Neural cell (in vitro differentiated cells): ENCODE measurements at regions not wholly inside any gene's neighbourhood (a gene's known extent, or its start where the extent isn't known, plus 50 kb on each side); places are given as distances from the start of the nearest gene placed in this dataset.

ENCODE experiments used
- H2AFZ ChIP-seq: fragments of 200-600, 300-800 bp; sonication (generic), shearing (Covaris generic); 2 replicates; pipeline ENCODE4 v1.6.0; 2014; ENCODE audit warnings: low read depth, mild to moderate bottlenecking, antibody characterized with exemption, low read length, moderate library complexity
- H3F3A ChIP-seq: fragments of 200-600 bp; shearing (Covaris generic); 2 replicates; pipeline ENCODE4 v1.6.1; 2016; ENCODE audit warnings: mild to moderate bottlenecking, moderate library complexity, mixed read lengths, antibody characterized with exemption, low read length; ENCODE audit not compliant: insufficient read depth, poor library complexity, severe bottlenecking
- H3K27ac ChIP-seq: fragments of 200-600, 300-800 bp; sonication (generic), shearing (Covaris generic); 2 replicates; pipeline ENCODE4 v1.5.1; 2014; ENCODE audit warnings: mild to moderate bottlenecking, low read length, moderate library complexity
- H3K27me3 ChIP-seq: fragments of 300-800, 200-600 bp; sonication (generic), shearing (Covaris generic); 2 replicates; pipeline ENCODE4 v1.6.0; 2014; ENCODE audit warnings: mild to moderate bottlenecking, low read depth, low read length, moderate library complexity; ENCODE audit not compliant: insufficient read depth
- H3K36me3 ChIP-seq: fragments of 300-800, 200-600 bp; sonication (generic), shearing (Covaris generic); 2 replicates; pipeline ENCODE4 v1.5.1; 2014; ENCODE audit warnings: mild to moderate bottlenecking, antibody characterized with exemption, low read length, moderate library complexity; ENCODE audit not compliant: insufficient read depth
- H3K4me2 ChIP-seq: fragments of 300-800, 200-600 bp; sonication (generic), shearing (Covaris generic); 2 replicates; pipeline ENCODE4 v1.6.0; 2014; ENCODE audit warnings: mild to moderate bottlenecking, low read length
- H3K4me3 ChIP-seq: fragments of 300-800, 200-600 bp; sonication (generic), shearing (Covaris generic); 2 replicates; pipeline ENCODE4 v1.5.1; 2014; ENCODE audit warnings: mild to moderate bottlenecking, low read length, moderate library complexity
- H3K79me2 ChIP-seq: fragments of 200-600 bp; shearing (Covaris generic); replicated peaks from 2 replicates; pipeline ENCODE4 v1.6.0; 2014; ENCODE audit warnings: mild to moderate bottlenecking, low read length, moderate library complexity; ENCODE audit not compliant: insufficient read depth
- H3K9ac ChIP-seq: fragments of 300-800, 200-600 bp; sonication (generic), shearing (Covaris generic); 2 replicates; pipeline ENCODE4 v1.6.1; 2016; ENCODE audit warnings: mild to moderate bottlenecking, low read length, mixed read lengths
- H3K9me2 ChIP-seq: fragments of 200-600 bp; shearing (Covaris generic); 2 replicates; pipeline ENCODE4 v1.6.1; 2016; ENCODE audit warnings: mild to moderate bottlenecking, low read length, mixed read lengths; ENCODE audit not compliant: insufficient read depth
- H3K9me3 ChIP-seq: fragments of 200-600, 300-800 bp; sonication (generic), shearing (Covaris generic); 2 replicates; pipeline ENCODE4 v1.6.1; 2016; ENCODE audit warnings: mild to moderate bottlenecking, mixed run types, low read length, moderate library complexity, mixed read lengths
- H4K20me1 ChIP-seq: fragments of 200-600 bp; shearing (Covaris generic); 2 replicates; pipeline ENCODE4 v1.6.1; 2016; ENCODE audit warnings: mild to moderate bottlenecking, mixed run types; ENCODE audit not compliant: insufficient read depth
- CTCF ChIP-seq: fragments of 450-650 bp; IDR thresholded peaks from 2 replicates; pipeline ENCODE4 v1.5.1; 2014; ENCODE audit warnings: antibody characterized with exemption, mild to moderate bottlenecking, moderate library complexity; ENCODE audit not compliant: poor library complexity, severe bottlenecking
- EP300 ChIP-seq: fragments of 450-650 bp; conservative IDR thresholded peaks from 2 replicates; pipeline ENCODE4 v1.6.1; 2014; ENCODE audit warnings: antibody characterized with exemption, mild to moderate bottlenecking, moderate library complexity; ENCODE audit not compliant: poor library complexity, severe bottlenecking
- EZH2 ChIP-seq: fragments of 200-600, 300-800 bp; shearing (Covaris generic), sonication (generic); IDR thresholded peaks from 2 replicates; pipeline ENCODE4 v1.6.1; 2014; ENCODE audit warnings: antibody characterized with exemption, low read length, borderline replicate concordance, mild to moderate bottlenecking; ENCODE audit not compliant: insufficient read depth, poor library complexity, severe bottlenecking
- MXI1 ChIP-seq: fragments of 450-650 bp; conservative IDR thresholded peaks from 2 replicates; pipeline ENCODE4 v1.6.1; 2014; ENCODE audit warnings: antibody characterized with exemption, mild to moderate bottlenecking; ENCODE audit not compliant: poor library complexity, severe bottlenecking
- POLR2AphosphoS5 ChIP-seq: IDR thresholded peaks from 2 replicates; pipeline ENCODE4 v1.6.1; 2012
- RAD21 ChIP-seq: fragments of 450-650 bp; conservative IDR thresholded peaks from 2 replicates; pipeline ENCODE4 v1.6.1; 2014; ENCODE audit warnings: antibody characterized with exemption, mild to moderate bottlenecking, moderate library complexity
- REST ChIP-seq: IDR thresholded peaks from 2 replicates; pipeline ENCODE4 v1.6.1; 2012; ENCODE audit warnings: borderline replicate concordance
- SMC3 ChIP-seq: fragments of 450-650 bp; conservative IDR thresholded peaks from 2 replicates; pipeline ENCODE4 v1.6.1; 2014; ENCODE audit warnings: antibody characterized with exemption, mild to moderate bottlenecking, moderate library complexity; ENCODE audit not compliant: poor library complexity
- TAF1 ChIP-seq: IDR thresholded peaks from 2 replicates; pipeline ENCODE4 v1.6.1; 2012; ENCODE audit warnings: low read depth

DNA sequence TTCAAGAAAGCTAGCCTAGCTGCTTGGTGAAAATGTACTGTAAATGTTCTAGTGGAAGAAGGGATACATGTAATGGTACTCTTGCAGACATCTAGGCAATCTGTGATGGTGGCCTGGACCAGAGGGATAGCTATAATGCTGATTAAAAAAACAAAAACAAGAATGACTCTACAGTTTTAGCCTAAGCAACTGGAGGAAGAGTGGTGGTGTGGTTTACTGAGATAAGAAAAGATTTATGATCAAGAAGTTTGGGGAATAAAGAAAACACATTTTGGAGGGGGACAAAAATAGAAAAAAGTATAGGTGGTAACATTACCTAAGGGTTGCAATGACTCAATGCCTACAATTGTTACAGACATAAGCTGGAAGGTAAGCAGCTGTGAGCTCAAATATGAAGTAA, 1080.7 kb upstream of the CELF4 start:
- Histone ChIP-seq H3K36me3 (no peaks in the 10 kb centered on the region), H3F3A (no peaks in the 10 kb centered on the region), H2AFZ (no peak overlapping the region), H3K27me3 (no peaks in the 10 kb centered on the region), H4K20me1 (no peaks in the 10 kb centered on the region), H3K79me2 (no peaks in the 10 kb centered on the region), H3K4me3 (no peak overlapping the region), H3K9me3 (no peaks in the 10 kb centered on the region), H3K9ac (no peak overlapping the region), H3K9me2 (no peaks in the 10 kb centered on the region), H3K27ac (no peak overlapping the region), H3K4me2 (no peak overlapping the region)
- TF ChIP-seq EZH2 (no peak), REST (no peak), RAD21 (no peak), EP300 (no peak), SMC3 (no peak), TAF1 (no peak), POLR2AphosphoS5 (no peak), MXI1 (no peak), CTCF (no peak)

DNA sequence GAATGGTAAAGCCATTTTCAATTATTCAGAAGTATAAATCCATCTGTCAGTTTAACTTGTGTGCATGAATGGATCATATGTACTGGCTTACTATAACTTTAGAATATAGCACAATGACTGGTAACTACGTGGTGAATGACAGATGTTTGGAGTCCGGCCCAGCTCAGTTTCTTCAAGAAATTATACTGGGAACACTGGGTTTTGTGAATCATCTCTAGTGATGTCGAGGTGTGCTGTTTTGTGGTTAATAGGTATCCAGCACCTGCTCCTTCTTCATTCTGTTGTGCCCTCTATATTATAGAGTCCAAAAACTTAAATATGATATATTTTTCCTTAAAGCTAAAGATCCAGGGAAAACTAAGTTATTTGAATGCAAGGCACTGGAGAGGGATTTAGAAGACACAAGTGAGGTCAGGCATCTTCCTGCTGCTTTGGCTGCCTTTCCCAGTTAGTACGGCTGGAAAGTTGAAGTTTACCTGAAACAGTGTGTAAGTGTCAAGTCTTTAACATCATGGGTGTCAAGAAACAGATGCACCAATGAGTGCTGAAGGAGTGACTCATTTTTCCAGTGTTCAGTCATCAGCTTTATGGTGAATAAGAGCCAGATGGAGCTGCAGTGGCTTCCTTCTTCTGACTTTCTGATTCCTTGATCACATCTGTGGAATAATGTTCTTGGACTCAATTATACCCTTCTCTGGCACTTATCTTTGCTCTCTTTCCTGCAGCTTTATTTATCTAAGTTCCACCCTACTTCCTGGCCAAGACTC, 1079.5 kb upstream of the CELF4 start:
- Histone ChIP-seq H3K4me3 (no peak overlapping the region), H2AFZ (no peak overlapping the region), H3K79me2 (no peaks in the 10 kb centered on the region), H3F3A (no peaks in the 10 kb centered on the region), H3K9me3 (no peaks in the 10 kb centered on the region), H3K36me3 (no peaks in the 10 kb centered on the region), H3K4me2 (no peak overlapping the region), H3K27me3 (no peaks in the 10 kb centered on the region), H3K9ac (no peak overlapping the region), H4K20me1 (no peaks in the 10 kb centered on the region), H3K27ac (no peak overlapping the region), H3K9me2 (no peaks in the 10 kb centered on the region)
- TF ChIP-seq TAF1: no peak
